ENCODE measurements at regions not wholly inside any gene's neighbourhood (a gene's known extent, or its start where the extent isn't known, plus 50 kb on each side); places are given as distances from the start of the nearest gene placed in this dataset.

GRCh38 chr12:115343008-115343407 is 659.0 kb upstream of the TBX3 start:
- no peak for DNase-seq
- intact Hi-C loops (cut with DNase I), result no loop called here
- no peak for ATAC-seq (ENCODE audit: poor library complexity)

- DNase-seq, result peak; percentile 58
- ATAC-seq (ENCODE audit: poor library complexity), result peak; percentile 68
- intact Hi-C loops (cut with DNase I), result no loop called here
These were observed 657.5 kb upstream of the TBX3 start for GRCh38 chr12:115341442-115341841.

- no peak for ATAC-seq (ENCODE audit: poor library complexity)
- intact Hi-C loops (cut with DNase I), result no loop called here
- DNase-seq, result no peak
These were observed 654.8 kb upstream of the TBX3 start for GRCh38 chr12:115338566-115339294.

GRCh38 chr12:115337693-115338543 is 653.9 kb upstream of the TBX3 start:
- DNase-seq (peak; percentile 44), ATAC-seq (ENCODE audit: poor library complexity) (peak; percentile 76)
- intact Hi-C loops (cut with DNase I), result no loop called here

- no peak for ATAC-seq (ENCODE audit: poor library complexity)
- intact Hi-C loops (cut with DNase I), result no loop called here
- DNase-seq, result no peak
These were observed 652.5 kb upstream of the TBX3 start for GRCh38 chr12:115336506-115336905.

GRCh38 chr12:115335594-115335993 is 651.6 kb upstream of the TBX3 start:
- peak; percentile 66 for ATAC-seq (ENCODE audit: poor library complexity)
- DNase-seq, result peak; percentile 48
- intact Hi-C loops (cut with DNase I), result no loop called here

GRCh38 chr12:115335048-115335447 is 651.1 kb upstream of the TBX3 start:
- DNase-seq, result peak; percentile 58

GRCh38 chr12:115332945-115333344 is 649.0 kb upstream of the TBX3 start:
- no peak for DNase-seq
- intact Hi-C loops (cut with DNase I), result no loop called here
- ATAC-seq (ENCODE audit: poor library complexity), result no peak

More at GRCh38 chr12:115335048-115335447, 651.1 kb upstream of the TBX3 start:
- intact Hi-C loops (cut with DNase I), result no loop called here
- peak; percentile 74 for ATAC-seq (ENCODE audit: poor library complexity)

- DNase-seq, result no peak
- ATAC-seq (ENCODE audit: poor library complexity), result no peak
- intact Hi-C loops (cut with DNase I), result no loop called here
These were observed 641.9 kb upstream of the TBX3 start for GRCh38 chr12:115325858-115326257.

- intact Hi-C loops (cut with DNase I), result no loop called here
- DNase-seq (no peak), ATAC-seq (ENCODE audit: poor library complexity) (no peak)
These were observed 641.1 kb upstream of the TBX3 start for GRCh38 chr12:115324949-115325593.

- DNase-seq (no peak), ATAC-seq (ENCODE audit: poor library complexity) (no peak)
- intact Hi-C loops (cut with DNase I), result no loop called here
These were observed 639.4 kb upstream of the TBX3 start for GRCh38 chr12:115323223-115323905.

GRCh38 chr12:115322275-115322674 is 638.3 kb upstream of the TBX3 start:
- intact Hi-C loops (cut with DNase I), result no loop called here

GRCh38 chr12:115320967-115321366 is 637.0 kb upstream of the TBX3 start:
- peak; percentile 72 for DNase-seq
- intact Hi-C loops (cut with DNase I), result no loop called here
- peak; percentile 53 for ATAC-seq (ENCODE audit: poor library complexity)

More at GRCh38 chr12:115322275-115322674, 638.3 kb upstream of the TBX3 start:
- no peak for DNase-seq
- ATAC-seq (ENCODE audit: poor library complexity), result no peak

- DNase-seq (no peak), ATAC-seq (ENCODE audit: poor library complexity) (no peak)
- intact Hi-C loops (cut with DNase I), result no loop called here
These were observed 636.5 kb upstream of the TBX3 start for GRCh38 chr12:115320451-115320850.

- ATAC-seq (ENCODE audit: poor library complexity) (no peak), DNase-seq (no peak)
- intact Hi-C loops (cut with DNase I), result no loop called here
These were observed 635.6 kb upstream of the TBX3 start for GRCh38 chr12:115319446-115320040.

GRCh38 chr12:115313929-115314328 is 630.0 kb upstream of the TBX3 start:
- DNase-seq, result no peak
- ATAC-seq (ENCODE audit: poor library complexity), result no peak
- intact Hi-C loops (cut with DNase I), result no loop called here

- intact Hi-C loops (cut with DNase I), result no loop called here
- ATAC-seq (ENCODE audit: poor library complexity), result no peak
- no peak for DNase-seq
These were observed 628.9 kb upstream of the TBX3 start for GRCh38 chr12:115312901-115313300.

- intact Hi-C loops (cut with DNase I), result no loop called here
- no peak for ATAC-seq (ENCODE audit: poor library complexity)
- DNase-seq, result no peak
These were observed 627.9 kb upstream of the TBX3 start for GRCh38 chr12:115311875-115312274.

- ATAC-seq (ENCODE audit: poor library complexity) (no peak), DNase-seq (no peak)
- intact Hi-C loops (cut with DNase I), result no loop called here
These were observed 624.9 kb upstream of the TBX3 start for GRCh38 chr12:115308918-115309317.
